ENCODE measurements at regions not wholly inside any gene's neighbourhood (a gene's known extent, or its start where the extent isn't known, plus 50 kb on each side); places are given as distances from the start of the nearest gene placed in this dataset.

DNA sequence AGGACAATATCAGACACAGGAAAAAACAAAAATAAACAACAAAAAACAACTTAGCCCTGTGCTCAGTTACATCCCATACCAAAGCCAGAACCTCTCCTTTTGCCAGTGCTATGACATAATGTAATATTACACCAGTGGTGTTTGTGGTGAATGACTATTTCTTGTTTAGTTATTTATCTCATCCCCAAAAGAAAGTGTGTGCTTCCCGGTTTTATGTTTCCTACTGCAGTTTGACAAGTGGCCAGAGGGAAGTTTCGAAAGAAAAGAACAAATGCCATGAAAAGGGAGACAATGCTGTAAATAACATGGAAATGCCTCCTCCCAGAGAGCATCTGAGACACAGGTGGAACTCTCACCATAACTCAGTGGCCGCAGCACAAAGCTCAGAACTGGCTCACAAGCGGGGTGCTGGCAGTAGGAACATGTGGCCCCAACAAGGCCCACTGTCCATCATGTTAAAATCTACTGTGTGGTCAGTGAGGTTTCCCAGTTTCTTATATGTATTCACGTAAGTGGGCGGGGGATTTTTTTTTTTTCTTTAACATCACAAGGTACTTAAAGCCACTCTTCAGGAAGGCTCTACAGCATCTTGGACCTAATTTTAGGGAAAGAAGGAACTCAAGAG is 158.2 kb downstream of the BARHL2 start:
- DNase-seq (ENCODE audit: low read depth, low spot score): no peak

DNA sequence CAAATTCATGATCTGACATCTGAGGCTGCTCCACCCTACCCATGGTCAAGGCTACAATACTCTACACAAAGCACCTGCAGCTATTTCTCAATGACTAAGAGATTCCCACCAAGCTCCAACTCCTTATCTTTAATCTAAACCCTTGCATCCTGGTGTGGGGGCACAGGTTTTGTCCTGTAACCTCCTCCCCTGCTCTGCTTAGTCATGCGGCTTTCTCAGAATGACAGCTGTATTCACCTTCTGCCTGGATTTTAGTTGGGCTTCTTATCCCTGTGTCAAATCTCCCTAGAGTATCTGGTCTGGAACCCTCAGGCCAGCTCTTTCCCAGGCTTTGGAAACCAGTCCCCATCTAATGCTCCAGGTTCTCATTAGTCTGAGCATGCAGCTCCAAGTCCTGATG is 159.0 kb downstream of the BARHL2 start:
- DNase-seq (ENCODE audit: low read depth, low spot score): no peak

GRCh38 chr1:90557706-90558105 is 159.4 kb downstream of the BARHL2 start:
- DNase-seq (ENCODE audit: low read depth, low spot score): no peak

DNA sequence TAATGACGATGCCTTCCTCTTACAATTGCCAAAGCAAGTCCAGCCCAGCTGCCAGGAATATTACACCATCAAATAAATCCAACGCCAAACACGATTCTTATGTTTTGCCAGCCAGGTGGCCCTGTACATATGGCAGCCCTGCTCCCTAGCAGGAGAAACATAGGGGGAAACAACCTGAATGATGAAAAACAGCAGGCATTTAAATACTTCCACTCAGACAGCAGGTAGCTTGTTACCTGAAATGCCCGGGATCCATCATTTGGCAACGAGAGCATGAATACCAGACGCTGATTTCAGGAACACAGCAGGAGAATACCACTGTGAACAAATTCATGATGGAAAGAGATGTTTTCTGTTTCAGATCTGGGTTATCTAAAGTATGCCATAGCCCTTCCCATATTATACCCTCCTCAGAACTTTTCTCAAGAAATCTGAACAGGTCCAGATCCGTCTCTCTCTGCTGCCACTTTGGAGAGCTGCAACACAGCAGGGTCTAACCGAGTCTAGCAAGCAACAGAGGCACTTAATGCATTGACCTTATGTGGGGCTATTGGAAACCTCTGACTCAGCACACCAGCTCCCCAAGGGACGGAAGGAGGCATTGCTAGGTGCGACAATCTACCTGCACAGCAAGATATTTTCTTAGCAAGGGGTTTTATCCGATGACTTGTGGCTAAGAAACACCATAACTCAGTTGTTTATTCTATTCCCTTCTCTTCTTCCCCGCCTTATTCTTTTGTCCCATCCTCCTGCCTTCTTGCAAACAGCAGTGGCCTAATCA is 166.3 kb downstream of the BARHL2 start:
- no peak for DNase-seq (ENCODE audit: low read depth, low spot score)

DNA sequence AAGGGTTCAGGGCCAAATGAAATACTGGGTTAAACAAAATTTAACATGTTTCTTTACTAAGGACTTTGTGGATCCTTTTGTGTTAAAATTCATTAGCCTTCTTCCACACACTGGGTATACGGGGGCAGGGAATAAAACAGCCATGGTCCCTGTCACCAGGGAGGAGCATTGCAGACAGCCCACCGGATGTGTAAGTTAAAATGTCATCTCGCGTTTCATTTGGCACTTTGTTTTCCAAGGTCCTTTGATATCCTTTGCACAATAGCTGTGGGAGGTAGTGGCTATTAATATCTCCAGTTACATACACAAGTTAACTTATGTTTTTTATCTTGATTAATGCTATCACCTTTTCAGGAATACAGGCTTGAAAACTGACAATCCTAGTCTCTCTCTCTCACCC is 172.7 kb downstream of the BARHL2 start:
- DNase-seq (ENCODE audit: low read depth, low spot score): no peak

DNA sequence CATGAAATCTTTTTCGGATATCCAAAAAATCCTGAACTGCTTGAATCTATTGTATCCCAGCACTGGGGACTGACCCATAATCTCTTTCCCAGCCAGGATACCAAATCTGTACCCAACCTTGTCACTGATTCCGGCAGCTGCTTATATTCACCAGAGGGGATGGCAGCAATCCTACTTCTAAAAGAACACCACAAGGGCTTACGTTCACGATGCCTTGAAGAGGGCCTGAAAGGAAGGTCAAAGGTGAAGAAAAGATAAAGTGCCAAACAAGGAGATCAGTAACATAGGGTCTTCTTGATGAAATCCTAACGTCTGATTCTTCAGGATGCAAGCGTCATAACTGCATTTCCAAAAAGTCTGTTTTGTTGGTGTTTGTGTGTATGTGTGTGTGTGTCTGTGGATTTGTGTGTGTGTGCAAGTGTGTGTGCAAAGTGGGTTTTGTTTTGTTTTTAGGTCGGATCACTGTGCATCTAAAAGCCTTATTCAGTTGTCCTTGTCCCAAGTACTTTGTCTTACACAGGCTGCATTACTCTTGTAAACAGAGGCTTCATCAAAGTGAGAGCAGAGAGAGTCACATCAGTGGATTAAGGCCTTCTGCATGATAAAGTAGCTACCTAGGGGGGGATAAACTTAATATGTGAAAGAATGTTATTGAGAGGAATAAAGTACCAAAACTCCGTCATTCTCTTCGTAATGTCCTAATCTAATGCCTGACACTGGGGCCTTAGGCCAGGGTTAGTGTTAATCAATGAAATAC is 179.3 kb downstream of the BARHL2 start:
- DNase-seq (ENCODE audit: low read depth, low spot score): no peak

GRCh38 chr1:90534663-90535295 is 182.3 kb downstream of the BARHL2 start:
- DNase-seq (ENCODE audit: low read depth, low spot score): no peak

- DNase-seq (ENCODE audit: low read depth, low spot score): no peak
Observed at GRCh38 chr1:90534116-90534515, 183.0 kb downstream of the BARHL2 start.

DNA sequence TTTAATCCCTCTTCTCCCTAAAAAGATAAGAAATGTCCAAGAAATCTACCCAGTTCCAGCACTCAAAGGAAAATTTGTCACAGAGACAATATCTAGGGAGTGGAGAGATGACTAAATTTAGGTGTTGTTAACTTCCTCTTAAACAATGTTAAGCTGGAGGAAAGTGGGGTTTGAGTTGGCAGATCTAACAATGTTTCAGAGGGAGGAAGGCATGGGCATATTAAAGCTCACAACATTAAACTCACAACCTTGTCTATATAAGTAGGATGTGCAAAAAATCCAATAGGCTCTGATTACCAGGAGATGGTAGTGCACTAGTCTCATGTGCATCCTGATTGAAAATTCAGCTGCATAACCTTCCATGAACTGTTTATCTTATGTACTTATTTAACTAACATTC is 190.1 kb downstream of the BARHL2 start:
- no peak for DNase-seq (ENCODE audit: low read depth, low spot score)

GRCh38 chr1:90522432-90522831 is 194.7 kb downstream of the BARHL2 start:
- no peak for DNase-seq (ENCODE audit: low read depth, low spot score)

DNA sequence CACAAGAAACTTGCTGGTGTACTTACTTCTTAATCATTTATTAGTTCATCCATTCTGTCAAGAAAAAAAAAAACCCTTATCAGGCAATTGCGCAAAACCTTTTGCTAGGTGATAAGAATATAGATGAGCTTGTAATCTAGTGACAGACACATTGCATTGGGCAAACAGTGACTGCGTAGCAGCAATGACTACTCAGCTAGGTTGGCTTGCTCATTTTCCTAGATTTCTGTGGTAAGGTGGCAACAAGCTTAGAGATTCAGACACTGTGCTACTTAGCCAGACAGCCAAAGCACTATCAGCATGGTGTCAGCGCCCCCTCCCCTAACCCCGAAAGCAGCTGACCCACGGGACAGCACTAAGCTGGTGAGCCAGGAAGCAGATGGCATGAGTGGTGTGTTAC is 203.1 kb downstream of the BARHL2 start:
- no peak for DNase-seq (ENCODE audit: low read depth, low spot score)

DNA sequence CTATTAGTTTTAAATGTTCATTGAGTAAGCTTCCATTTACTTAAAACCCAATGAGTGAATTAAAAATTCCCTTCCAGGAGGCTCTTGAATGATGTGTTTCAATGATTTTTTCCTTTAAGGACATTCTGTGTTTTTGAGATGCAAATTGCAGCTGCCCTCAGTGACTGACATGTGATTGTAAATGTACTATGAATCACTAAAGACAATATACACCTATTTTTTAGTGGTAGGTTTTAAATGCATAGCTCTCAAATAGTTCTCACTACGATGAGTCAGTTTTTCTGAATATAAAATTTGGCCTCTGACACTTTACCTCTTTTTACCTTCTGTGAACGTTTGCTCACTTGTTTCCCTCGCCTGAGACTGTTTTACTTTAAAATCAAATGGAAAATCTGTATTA is 204.7 kb downstream of the BARHL2 start:
- no peak for DNase-seq (ENCODE audit: low read depth, low spot score)

- DNase-seq (ENCODE audit: low read depth, low spot score): no peak
Observed at GRCh38 chr1:90510143-90510542, 207.0 kb downstream of the BARHL2 start.

- no peak for DNase-seq (ENCODE audit: low read depth, low spot score)
Observed at GRCh38 chr1:90509225-90510048, 207.7 kb downstream of the BARHL2 start.

- no peak for DNase-seq (ENCODE audit: low read depth, low spot score)
Observed at GRCh38 chr1:90508376-90509167, 208.5 kb downstream of the BARHL2 start.

GRCh38 chr1:90507173-90507572 is 209.9 kb downstream of the BARHL2 start:
- no peak for DNase-seq (ENCODE audit: low read depth, low spot score)

DNA sequence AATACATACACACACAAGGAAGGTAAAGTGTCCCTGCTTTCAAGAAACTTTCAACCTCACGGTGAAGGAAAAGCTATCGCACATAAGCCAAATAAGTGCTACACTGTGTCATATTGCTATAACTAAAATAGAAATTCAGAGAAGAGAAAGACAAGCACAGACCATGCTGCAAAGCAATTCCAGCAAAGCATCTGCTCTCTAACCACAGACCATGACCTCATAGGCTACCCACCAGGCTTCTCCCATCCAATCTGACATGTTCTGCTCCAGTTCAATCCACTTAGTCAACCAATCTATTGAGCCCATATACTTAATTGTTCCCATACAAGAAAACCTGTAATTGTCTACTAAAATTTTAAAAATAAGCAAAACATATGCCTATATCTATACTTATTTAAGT is 211.3 kb downstream of the BARHL2 start:
- DNase-seq (ENCODE audit: low read depth, low spot score): no peak

DNA sequence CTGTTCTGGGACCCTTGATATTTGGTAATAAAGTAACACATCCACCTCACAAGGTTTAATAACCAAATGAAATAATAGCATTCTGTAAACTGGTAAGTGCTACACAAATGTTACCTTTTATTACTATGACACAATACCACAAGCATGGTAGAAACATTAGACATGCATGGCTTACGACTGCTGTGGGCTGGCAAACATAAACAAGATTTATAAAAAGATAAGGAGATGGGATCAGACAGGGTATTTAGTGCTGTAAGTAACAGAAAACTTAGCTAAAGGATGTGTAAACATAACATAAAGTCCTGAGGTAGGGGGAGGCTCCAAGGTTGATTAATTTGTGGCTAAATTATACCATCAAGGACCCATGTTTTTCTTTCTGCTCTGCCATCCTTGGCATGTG is 212.6 kb downstream of the BARHL2 start:
- no peak for DNase-seq (ENCODE audit: low read depth, low spot score)

DNA sequence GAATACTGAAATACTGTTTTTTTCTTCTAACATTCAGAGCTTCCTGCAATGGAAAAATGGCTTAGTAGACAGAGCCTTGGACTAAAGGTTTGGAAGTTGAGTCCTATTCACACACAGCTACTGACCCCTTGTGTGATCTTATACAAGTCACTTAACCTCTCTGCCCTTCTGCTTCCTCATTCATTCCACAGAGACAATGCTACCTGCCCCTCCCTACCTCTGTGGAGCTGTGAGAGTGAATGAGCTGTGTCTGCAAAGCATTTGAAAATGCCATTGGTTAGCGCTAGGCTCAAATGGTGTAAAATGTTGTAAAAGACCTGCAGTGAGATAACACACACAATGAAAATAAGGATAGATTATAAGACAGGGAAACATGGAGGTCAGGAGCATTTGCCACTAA is 214.4 kb downstream of the BARHL2 start:
- no peak for DNase-seq (ENCODE audit: low read depth, low spot score)

GRCh38 chr1:90502194-90502593 is 214.9 kb downstream of the BARHL2 start:
- no peak for DNase-seq (ENCODE audit: low read depth, low spot score)
